ENCODE measurements at regions not wholly inside any gene's neighbourhood (a gene's known extent, or its start where the extent isn't known, plus 50 kb on each side); places are given as distances from the start of the nearest gene placed in this dataset.

DNA sequence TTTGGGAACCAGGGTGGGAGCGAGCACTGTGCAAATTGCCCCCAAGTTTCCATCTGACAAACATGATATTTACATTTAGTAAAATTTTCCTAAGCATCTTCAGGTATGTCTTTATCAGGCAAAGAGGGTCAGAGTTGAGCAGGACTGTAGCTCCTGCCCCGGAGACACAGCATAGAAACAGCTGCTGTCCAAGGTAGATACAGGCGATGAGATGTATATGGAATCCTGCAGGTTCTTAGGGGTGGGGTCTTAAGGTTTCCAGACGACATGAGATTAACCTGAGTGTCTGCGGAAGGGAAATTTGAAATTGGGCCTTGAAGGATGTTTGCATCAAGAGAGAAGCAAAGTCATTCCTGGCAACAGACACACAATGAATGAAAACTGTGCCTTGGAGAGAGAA lies 998.8 kb downstream of the AACS start:
- Histone ChIP-seq H3K36me3 (no peaks in the 10 kb centered on the region), H3K9me3 (no peaks in the 10 kb centered on the region), H3K4me1 (replicated peaks) (no peaks in the 10 kb centered on the region), H3K4me3 (no peak overlapping the region), H3K27me3 (replicated peaks; ENCODE audit: insufficient read depth) (no peaks in the 10 kb centered on the region), H3K27ac (no peak overlapping the region)
- intact Hi-C loops (cut with DNase I), result no loop called here
- no peak for DNase-seq (ENCODE audit: low spot score)
- WGBS, result 61% methylated on average over 5 of the region's 5 CpGs
- TF ChIP-seq, protein P1, sequence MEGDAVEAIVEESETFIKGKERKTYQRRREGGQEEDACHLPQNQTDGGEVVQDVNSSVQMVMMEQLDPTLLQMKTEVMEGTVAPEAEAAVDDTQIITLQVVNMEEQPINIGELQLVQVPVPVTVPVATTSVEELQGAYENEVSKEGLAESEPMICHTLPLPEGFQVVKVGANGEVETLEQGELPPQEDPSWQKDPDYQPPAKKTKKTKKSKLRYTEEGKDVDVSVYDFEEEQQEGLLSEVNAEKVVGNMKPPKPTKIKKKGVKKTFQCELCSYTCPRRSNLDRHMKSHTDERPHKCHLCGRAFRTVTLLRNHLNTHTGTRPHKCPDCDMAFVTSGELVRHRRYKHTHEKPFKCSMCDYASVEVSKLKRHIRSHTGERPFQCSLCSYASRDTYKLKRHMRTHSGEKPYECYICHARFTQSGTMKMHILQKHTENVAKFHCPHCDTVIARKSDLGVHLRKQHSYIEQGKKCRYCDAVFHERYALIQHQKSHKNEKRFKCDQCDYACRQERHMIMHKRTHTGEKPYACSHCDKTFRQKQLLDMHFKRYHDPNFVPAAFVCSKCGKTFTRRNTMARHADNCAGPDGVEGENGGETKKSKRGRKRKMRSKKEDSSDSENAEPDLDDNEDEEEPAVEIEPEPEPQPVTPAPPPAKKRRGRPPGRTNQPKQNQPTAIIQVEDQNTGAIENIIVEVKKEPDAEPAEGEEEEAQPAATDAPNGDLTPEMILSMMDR (IDR thresholded peaks at IDR 0.05), result no peak

DNA sequence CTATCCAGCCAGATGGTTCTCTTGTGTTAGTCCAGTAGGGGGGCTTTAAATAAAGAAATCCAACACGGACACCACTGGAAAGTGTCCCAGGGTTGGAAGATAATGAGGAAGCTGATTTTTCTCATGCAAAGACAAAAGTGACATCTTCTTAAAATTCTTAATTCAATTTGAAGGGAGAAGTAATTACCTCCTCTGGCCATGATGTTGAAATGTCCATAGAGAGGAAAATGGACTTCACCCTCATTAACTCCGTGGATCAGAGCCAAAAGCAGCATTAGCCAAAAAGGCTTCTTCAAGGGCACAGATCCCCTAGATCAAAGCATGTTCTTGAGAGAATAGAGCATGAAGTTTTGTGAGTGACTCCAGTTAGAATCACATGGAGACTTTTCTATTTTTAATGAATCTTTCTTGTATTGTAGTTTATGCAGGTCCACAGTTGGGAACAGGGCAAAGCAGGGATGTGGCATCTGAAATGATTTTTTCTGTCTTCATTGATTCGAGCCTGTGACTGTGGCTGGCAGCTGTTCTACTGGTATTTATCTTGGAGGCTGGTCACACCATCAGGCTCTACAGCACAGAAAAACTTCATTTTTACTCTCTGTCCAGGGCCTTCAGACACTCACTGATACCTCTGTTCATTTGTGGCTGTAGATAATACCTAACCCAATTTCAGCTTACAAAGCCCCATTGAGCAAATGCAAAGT lies 1002.5 kb downstream of the AACS start:
- intact Hi-C loops (cut with DNase I), result no loop called here
- no peak for TF ChIP-seq POLR2A (IDR thresholded peaks at IDR 0.05)

DNA sequence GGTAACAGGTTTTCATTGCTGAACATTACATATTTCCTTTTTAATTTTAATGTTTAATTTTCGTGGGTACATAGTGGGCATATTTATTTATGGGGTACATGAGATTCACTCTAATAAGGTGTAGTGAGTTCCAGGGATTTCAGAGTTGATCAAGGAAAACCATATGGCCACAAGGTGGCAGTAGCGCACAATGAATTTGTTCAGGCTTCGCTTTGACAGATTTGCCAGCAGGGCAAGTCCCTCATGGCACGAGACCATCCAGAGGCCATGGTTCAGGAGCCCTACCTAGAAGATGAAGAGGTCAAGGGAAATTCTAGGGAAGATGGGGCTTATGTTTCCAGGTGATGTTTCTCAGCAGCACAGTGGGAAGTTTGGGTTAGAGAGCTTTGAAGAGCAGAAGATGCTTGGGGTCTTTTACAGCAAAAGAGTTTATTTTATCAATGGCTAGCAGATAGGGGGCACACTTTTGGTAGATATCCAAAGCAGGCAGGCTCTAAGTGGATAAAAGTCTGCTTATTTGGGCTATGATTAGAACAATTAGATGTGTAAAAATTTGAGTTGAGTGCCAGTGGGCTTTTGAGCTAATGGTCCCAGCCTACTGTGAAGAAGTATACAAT lies 1004.4 kb downstream of the AACS start:
- TF ChIP-seq POLR2AphosphoS5 (IDR thresholded peaks at IDR 0.05), result no peak
- TF ChIP-seq, protein P1 (IDR thresholded peaks at IDR 0.05), result peak in 2 of 4 experiments; percentile 33 to 68
- H3K27me3 ChIP-seq (replicated peaks; ENCODE audit: insufficient read depth), result no peaks in the 10 kb centered on the region
- H3K4me1 ChIP-seq (replicated peaks), result no peaks in the 10 kb centered on the region
- H3K36me3 ChIP-seq, result no peaks in the 10 kb centered on the region
- H3K4me3 ChIP-seq, result no peak overlapping the region
- no peaks in the 10 kb centered on the region for H3K9me3 ChIP-seq
- WGBS, result 40% methylated on average over 4 of the region's 4 CpGs
- peak; percentile 7 for DNase-seq (ENCODE audit: low spot score)
- no peak overlapping the region for H3K27ac ChIP-seq
- intact Hi-C loops (cut with DNase I), result no loop called here

More for the DNA sequence above, 1002.5 kb downstream of the AACS start:
- Histone ChIP-seq H3K9me3 (no peaks in the 10 kb centered on the region), H3K4me1 (replicated peaks) (no peaks in the 10 kb centered on the region), H3K27me3 (replicated peaks; ENCODE audit: insufficient read depth) (no peaks in the 10 kb centered on the region), H3K27ac (no peak overlapping the region), H3K36me3 (no peaks in the 10 kb centered on the region), H3K4me3 (no peak overlapping the region)
- 64% methylated on average over 3 of the region's 3 CpGs for WGBS
- no peak for DNase-seq (ENCODE audit: low spot score)

DNA sequence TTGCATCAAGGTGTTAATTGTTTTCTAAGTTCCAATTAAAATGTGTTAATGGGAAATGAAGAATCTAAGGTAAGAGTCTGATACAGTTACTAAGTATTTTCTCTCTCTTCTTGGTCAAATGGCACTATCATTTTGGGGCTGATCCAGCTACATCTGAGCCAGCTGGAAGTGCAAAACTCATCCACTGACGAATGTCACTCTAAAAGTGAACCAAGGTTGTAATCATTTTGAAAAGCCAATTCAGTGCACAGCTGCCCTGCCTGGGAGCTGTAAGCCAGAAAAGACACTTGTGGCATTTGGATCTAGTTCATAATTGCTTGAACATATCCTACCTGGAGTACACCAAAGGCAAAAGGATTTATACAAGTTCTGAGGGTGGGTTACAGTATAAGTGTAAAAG lies 1011.3 kb downstream of the AACS start:
- Histone ChIP-seq H3K9me3 (no peaks in the 10 kb centered on the region), H3K27ac (no peak overlapping the region), H3K27me3 (replicated peaks; ENCODE audit: insufficient read depth) (no peaks in the 10 kb centered on the region), H3K4me3 (no peak overlapping the region), H3K4me1 (replicated peaks) (no peaks in the 10 kb centered on the region), H3K36me3 (no peaks in the 10 kb centered on the region)
- no peak for DNase-seq (ENCODE audit: low spot score)
- intact Hi-C loops (cut with DNase I), result no loop called here
- 52% methylated on average over 1 of the region's 1 CpG for WGBS
- TF ChIP-seq, protein P1 (IDR thresholded peaks at IDR 0.05), result no peak
- no peak for TF ChIP-seq POLR2A (IDR thresholded peaks at IDR 0.05)
- TF ChIP-seq POLR2AphosphoS5 (IDR thresholded peaks at IDR 0.05), result no peak

DNA sequence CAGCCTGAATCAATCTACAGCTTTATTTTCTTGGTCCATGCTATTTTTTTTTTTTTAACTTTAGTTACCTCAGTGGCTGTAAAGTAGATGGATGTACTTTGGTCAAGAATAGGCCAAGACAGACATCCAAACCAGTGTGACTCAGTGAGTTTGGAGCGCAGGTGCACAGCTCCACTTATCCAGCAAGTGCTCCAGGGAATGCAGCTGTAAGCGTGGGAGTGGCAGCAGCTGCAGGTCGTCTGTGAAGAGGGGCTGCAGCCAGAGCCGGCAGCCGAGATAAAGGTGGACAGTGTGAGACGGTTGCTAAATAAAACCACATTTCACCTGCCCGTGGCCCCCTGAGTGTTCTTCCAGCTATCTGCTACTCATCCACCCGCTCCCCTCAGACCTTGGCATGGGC lies 1018.7 kb downstream of the AACS start:
- Histone ChIP-seq H3K9me3 (no peaks in the 10 kb centered on the region), H3K4me1 (replicated peaks) (no peaks in the 10 kb centered on the region), H3K27me3 (replicated peaks; ENCODE audit: insufficient read depth) (no peaks in the 10 kb centered on the region), H3K4me3 (no peak overlapping the region), H3K36me3 (no peaks in the 10 kb centered on the region), H3K27ac (no peak overlapping the region)
- intact Hi-C loops (cut with DNase I), result no loop called here
- TF ChIP-seq, protein P1 (IDR thresholded peaks at IDR 0.05), result no peak
- no peak for TF ChIP-seq POLR2AphosphoS5 (IDR thresholded peaks at IDR 0.05)
- TF ChIP-seq POLR2A (IDR thresholded peaks at IDR 0.05), result no peak
- 58% methylated on average over 8 of the region's 8 CpGs for WGBS
- no peak for DNase-seq (ENCODE audit: low spot score)

Measured in prostate gland (tissue), 2 donors.